Ovary (tissue), 3 donors: ENCODE measurements at regions not wholly inside any gene's neighbourhood (a gene's known extent, or its start where the extent isn't known, plus 50 kb on each side); places are given as distances from the start of the nearest gene placed in this dataset.

Source experiments
- CTCF ChIP-seq, 3 donors: fragments of 450-650 bp in 2 of 3; fragments of 200-600 bp in 1 of 3; IDR thresholded peaks; one replicate each; pipeline versions ENCODE4 v1.5.1 to v1.8.0; 2016 to 2022; ENCODE audit warnings: antibody characterized with exemption in 3 of 3, mild to moderate bottlenecking in 1 of 3
- POLR2A ChIP-seq: fragments of 450-650 bp; IDR thresholded peaks from one replicate; pipeline ENCODE4 v1.6.1; 2017; ENCODE audit warnings: antibody characterized with exemption, mild to moderate bottlenecking, moderate library complexity
- donor health status: DM: no; HTN: no; CAD: no.

DNA sequence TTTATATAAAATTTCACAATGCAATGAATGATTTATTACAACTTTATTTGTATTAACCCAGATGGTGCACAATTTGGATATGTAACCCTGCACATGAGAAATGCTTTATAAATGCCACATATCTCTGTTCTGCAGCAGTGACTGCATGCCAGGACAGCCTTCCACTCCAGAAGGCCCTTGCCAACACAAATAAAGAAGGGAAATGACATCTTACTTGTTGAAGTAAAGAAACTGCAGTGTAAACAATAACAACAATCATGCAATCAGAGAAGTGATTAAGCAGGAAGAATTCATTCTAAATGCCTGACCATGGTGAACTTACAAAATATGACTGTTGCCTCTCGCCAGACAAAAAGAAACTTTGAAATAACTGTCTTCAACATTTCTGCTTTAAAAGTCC, 129.9 kb upstream of the CHST9 start:
- no peak for TF ChIP-seq CTCF (IDR thresholded peaks at IDR 0.05)
- TF ChIP-seq POLR2A = no peak
